ENCODE measurements at regions not wholly inside any gene's neighbourhood (a gene's known extent, or its start where the extent isn't known, plus 50 kb on each side); places are given as distances from the start of the nearest gene placed in this dataset.

GRCh38 chr6:14573267-14573666 lies 455.7 kb downstream of the CD83 start:
- Histone ChIP-seq H3K27me3 (ENCODE audit: insufficient read depth, low read depth) (no peaks in the 10 kb centered on the region), H3K9me3 (ENCODE audit: insufficient read depth, low read depth) (no peaks in the 10 kb centered on the region), H2AFZ (no peak overlapping the region), H3K36me3 (ENCODE audit: low read depth) (no peaks in the 10 kb centered on the region), H3K4me1 (replicated peaks; ENCODE audit: insufficient read depth) (peaks cover 5% of the 10 kb centered on the region), H3K9me2 (ENCODE audit: insufficient read depth) (no peaks in the 10 kb centered on the region), H3K4me2 (no peak overlapping the region), H3K79me2 (ENCODE audit: low read depth) (no peaks in the 10 kb centered on the region), H3F3A (ENCODE audit: insufficient read depth, low read depth) (peaks cover under 1% of the 10 kb centered on the region; the same call in 1 of the 2 replicates), H3K4me3 (no peak overlapping the region), H3K27ac (no peak overlapping the region), H4K20me1 (ENCODE audit: insufficient read depth) (no peaks in the 10 kb centered on the region)
- TF ChIP-seq, protein P1, sequence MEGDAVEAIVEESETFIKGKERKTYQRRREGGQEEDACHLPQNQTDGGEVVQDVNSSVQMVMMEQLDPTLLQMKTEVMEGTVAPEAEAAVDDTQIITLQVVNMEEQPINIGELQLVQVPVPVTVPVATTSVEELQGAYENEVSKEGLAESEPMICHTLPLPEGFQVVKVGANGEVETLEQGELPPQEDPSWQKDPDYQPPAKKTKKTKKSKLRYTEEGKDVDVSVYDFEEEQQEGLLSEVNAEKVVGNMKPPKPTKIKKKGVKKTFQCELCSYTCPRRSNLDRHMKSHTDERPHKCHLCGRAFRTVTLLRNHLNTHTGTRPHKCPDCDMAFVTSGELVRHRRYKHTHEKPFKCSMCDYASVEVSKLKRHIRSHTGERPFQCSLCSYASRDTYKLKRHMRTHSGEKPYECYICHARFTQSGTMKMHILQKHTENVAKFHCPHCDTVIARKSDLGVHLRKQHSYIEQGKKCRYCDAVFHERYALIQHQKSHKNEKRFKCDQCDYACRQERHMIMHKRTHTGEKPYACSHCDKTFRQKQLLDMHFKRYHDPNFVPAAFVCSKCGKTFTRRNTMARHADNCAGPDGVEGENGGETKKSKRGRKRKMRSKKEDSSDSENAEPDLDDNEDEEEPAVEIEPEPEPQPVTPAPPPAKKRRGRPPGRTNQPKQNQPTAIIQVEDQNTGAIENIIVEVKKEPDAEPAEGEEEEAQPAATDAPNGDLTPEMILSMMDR (conservative IDR thresholded peaks at IDR 0.05): no peak
- TF ChIP-seq EZH2 (IDR thresholded peaks at IDR 0.05; ENCODE audit: low read depth): no peak
- no TSS peak for BruUV-seq (replicated peaks)
- DNase-seq: no peak
- ChIA-PET CTCF (no interaction called here), POLR2A (ENCODE audit: unreplicated experiment) (no interaction called here)
- intact Hi-C loops (cut with micrococcal nuclease; ENCODE audit: unreplicated experiment): no loop called here

DNA sequence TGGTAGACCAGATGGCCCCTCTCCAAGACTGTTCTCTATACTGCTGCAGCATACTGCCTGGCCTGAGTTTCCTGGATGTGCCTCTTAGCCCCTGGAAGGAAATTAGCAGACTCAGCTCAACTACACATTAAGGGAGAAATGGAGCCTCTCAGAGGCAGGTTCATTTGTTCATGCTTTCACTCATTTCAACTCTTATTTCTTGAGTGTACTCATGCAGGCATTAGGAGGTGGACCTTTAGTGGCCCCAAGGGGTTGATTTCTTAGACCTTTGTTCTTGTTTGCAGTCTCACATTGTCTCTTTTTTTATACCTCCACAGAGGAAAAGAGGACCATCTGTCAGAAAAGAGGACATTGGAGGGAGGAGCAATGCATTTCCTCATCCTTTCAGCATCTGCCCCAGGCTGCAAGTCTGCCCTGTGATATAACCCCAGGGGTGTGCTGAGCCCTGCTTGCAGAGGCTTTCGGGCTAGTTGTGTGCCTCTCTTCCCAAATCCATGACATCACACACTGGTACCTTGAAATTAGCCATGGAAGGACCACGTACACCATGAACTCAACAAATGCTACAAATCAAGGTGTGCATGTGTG lies 456.2 kb downstream of the CD83 start:
- POLR2A ChIA-PET (ENCODE audit: unreplicated experiment): no interaction called here
- intact Hi-C loops (cut with micrococcal nuclease; ENCODE audit: unreplicated experiment): no loop called here
- no TSS peak for BruUV-seq (replicated peaks)
- Histone ChIP-seq H3K27ac (no peak overlapping the region), H3K9me3 (ENCODE audit: insufficient read depth, low read depth) (no peaks in the 10 kb centered on the region), H2AFZ (no peak overlapping the region), H3K9me2 (ENCODE audit: insufficient read depth) (no peaks in the 10 kb centered on the region), H3K4me1 (replicated peaks; ENCODE audit: insufficient read depth) (no peaks in the 10 kb centered on the region), H3F3A (ENCODE audit: insufficient read depth, low read depth) (no peaks in the 10 kb centered on the region), H3K36me3 (ENCODE audit: low read depth) (no peaks in the 10 kb centered on the region), H3K4me3 (no peak overlapping the region), H3K79me2 (ENCODE audit: low read depth) (no peaks in the 10 kb centered on the region), H3K4me2 (no peak overlapping the region), H4K20me1 (ENCODE audit: insufficient read depth) (no peaks in the 10 kb centered on the region), H3K27me3 (ENCODE audit: insufficient read depth, low read depth) (no peaks in the 10 kb centered on the region)
- no peak for TF ChIP-seq EZH2 (IDR thresholded peaks at IDR 0.05; ENCODE audit: low read depth)
- TF ChIP-seq, protein P1 (conservative IDR thresholded peaks at IDR 0.05): no peak
- DNase-seq: no peak
- CTCF ChIA-PET: no interaction called here

DNA sequence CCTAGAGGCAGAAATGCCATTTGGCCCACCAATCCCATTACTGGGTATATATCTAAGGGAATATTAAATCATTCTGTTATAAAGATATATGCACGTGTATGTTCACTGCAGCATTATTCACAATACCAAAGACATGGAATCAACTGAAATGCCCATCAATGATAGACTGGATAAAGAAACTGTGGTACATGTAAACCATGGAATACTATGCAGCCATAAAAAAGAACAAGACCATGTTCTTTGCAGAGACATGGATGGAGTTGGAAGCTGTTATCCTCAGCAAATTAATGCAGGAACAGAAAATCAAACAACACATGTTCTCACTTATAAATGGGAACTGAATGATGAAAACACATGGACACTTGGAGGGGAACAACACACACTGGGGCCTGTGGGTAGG lies 458.4 kb downstream of the CD83 start:
- Histone ChIP-seq H2AFZ (no peak overlapping the region), H3F3A (ENCODE audit: insufficient read depth, low read depth) (no peaks in the 10 kb centered on the region), H3K9me3 (ENCODE audit: insufficient read depth, low read depth) (no peaks in the 10 kb centered on the region), H3K4me3 (no peak overlapping the region), H3K79me2 (ENCODE audit: low read depth) (no peaks in the 10 kb centered on the region), H3K4me2 (no peak overlapping the region), H3K4me1 (replicated peaks; ENCODE audit: insufficient read depth) (no peaks in the 10 kb centered on the region), H3K27me3 (ENCODE audit: insufficient read depth, low read depth) (no peaks in the 10 kb centered on the region), H4K20me1 (ENCODE audit: insufficient read depth) (no peaks in the 10 kb centered on the region), H3K9me2 (ENCODE audit: insufficient read depth) (no peaks in the 10 kb centered on the region), H3K27ac (no peak overlapping the region), H3K36me3 (ENCODE audit: low read depth) (no peaks in the 10 kb centered on the region)
- TF ChIP-seq EZH2 (IDR thresholded peaks at IDR 0.05; ENCODE audit: low read depth): no peak
- TF ChIP-seq, protein P1 (conservative IDR thresholded peaks at IDR 0.05): no peak
- no TSS peak for BruUV-seq (replicated peaks)
- ChIA-PET POLR2A (ENCODE audit: unreplicated experiment) (no interaction called here), CTCF (no interaction called here)
- DNase-seq: no peak
- intact Hi-C loops (cut with micrococcal nuclease; ENCODE audit: unreplicated experiment): no loop called here
